Right lobe of liver (tissue), 6 donors: ENCODE measurements at regions not wholly inside any gene's neighbourhood (a gene's known extent, or its start where the extent isn't known, plus 50 kb on each side); places are given as distances from the start of the nearest gene placed in this dataset.
"Not testable (repeated sequence)": the region's sequence is repeated elsewhere in the genome, so short reads cannot be mapped to it uniquely, and the experiment has no call there.

Experiments
- ATAC-seq, 4 donors: fragments of 200-7000 bp; cut with Tn5 transposase; one replicate each; pipeline ENCODE4 v1.9.1; 2020; ENCODE audit warnings: mild to moderate bottlenecking in 4 of 4, moderate library complexity in 4 of 4
- DNase-seq, 3 donors: peaks; one replicate each; pipeline ENCODE4 v3.0.0-alpha.2; 2020
- H3K27ac ChIP-seq, 3 donors: fragments of 200-600 bp; one replicate each; pipeline ENCODE4 v1.8.0; 2022
- H3K27me3 ChIP-seq, 2 donors: fragments of 200-600 bp; one replicate each; pipeline ENCODE4 v1.8.0; 2022
- H3K36me3 ChIP-seq, 4 donors: fragments of 200-600 bp; sonication (generic) in 1 of 4; one replicate each; pipeline versions ENCODE4 v1.5.1 to v1.8.0; 2017 to 2022; ENCODE audit warnings: control low read depth in 1 of 4
- H3K4me1 ChIP-seq, 4 donors: fragments of 200-600 bp; sonication (generic) in 1 of 4; one replicate each; pipeline versions ENCODE4 v1.5.1 to v1.8.0; 2017 to 2022; ENCODE audit warnings: control low read depth in 1 of 4
- H3K4me3 ChIP-seq, 3 donors: fragments of 200-600 bp; one replicate each; pipeline ENCODE4 v1.8.0; 2022
- H3K9me3 ChIP-seq, 4 donors: fragments of 200-600 bp; sonication (generic) in 1 of 4; one replicate each; pipeline versions ENCODE4 v1.5.1 to v1.8.0; 2017 to 2022; ENCODE audit warnings: control low read depth in 1 of 4
- CTCF ChIP-seq, 4 donors: fragments of 200-600 bp in 3 of 4; fragments of 450-650 bp in 1 of 4; IDR thresholded peaks; one replicate each; pipeline versions ENCODE4 v1.5.1 to v1.8.0; 2016 to 2022; ENCODE audit warnings: antibody characterized with exemption in 4 of 4, mild to moderate bottlenecking in 2 of 4
- POLR2A ChIP-seq: fragments of 450-650 bp; IDR thresholded peaks from one replicate; pipeline ENCODE4 v1.6.1; 2017; ENCODE audit warnings: antibody characterized with exemption, mild to moderate bottlenecking
- WGBS: methylation state at CpG from one replicate; pipeline ENCODE4 v1.1.6; 2018; ENCODE audit warnings: low coverage, low lambda C conversion rate; ENCODE audit not compliant: insufficient coverage; ENCODE audit errors: missing lambda C conversion rate; 5-methylcytosine and 5-hydroxymethylcytosine counted together
- intact Hi-C, 2 donors: fragments of 100-400 bp; cut with DNase I; formaldehyde crosslinking; loops; one replicate each; pipeline versions ENCODE4 v1.11.2 to v1.14.1; 2022
- donor health status: DM: no; HTN: yes; CAD: no.
- donor health status: DM: no; HTN: no; CAD: no.
- donor health status: DM: no; HTN: no; CAD: no.
- donor health status: DM: no; HTN: yes; CAD: no.
- donor health status: DM: no; HTN: yes; CAD: no.

GRCh38 chr16:52351451-52351850, 195.5 kb downstream of the TOX3 start:
- Histone ChIP-seq H3K4me1 (peaks cover 0 to 5% (median 0%) of the 10 kb centered on the region in 4 donors), H3K27ac (no peak overlapping the region), H3K9me3 (no peaks in the 10 kb centered on the region), H3K27me3 (no peaks in the 10 kb centered on the region), H3K36me3 (no peaks in the 10 kb centered on the region), H3K4me3 (no peak overlapping the region)
- DNase-seq (no peak), ATAC-seq (peak in 3 of 4 donors; percentile 33 to 46 (median 33))
- TF ChIP-seq CTCF (IDR thresholded peaks at IDR 0.05) (no peak), POLR2A (no peak)
- intact Hi-C loops, result no loop called here
- WGBS, result 37% methylated on average over 4 of the region's 5 CpGs

- Histone ChIP-seq H3K27ac (no peak overlapping the region), H3K27me3 (no peaks in the 10 kb centered on the region), H3K9me3 (no peaks in the 10 kb centered on the region), H3K4me1 (peaks cover 0 to 5% (median 0%) of the 10 kb centered on the region in 4 donors), H3K4me3 (no peak overlapping the region), H3K36me3 (no peaks in the 10 kb centered on the region)
- WGBS, result 66% methylated on average over 3 of the region's 3 CpGs
- no peak for TF ChIP-seq CTCF (IDR thresholded peaks at IDR 0.05)
- no peak for TF ChIP-seq POLR2A
- intact Hi-C loops, result no loop called here
- ATAC-seq (no peak), DNase-seq (no peak)
Measured at GRCh38 chr16:52350031-52350642, 196.8 kb downstream of the TOX3 start.

- H3K4me1 ChIP-seq, result peaks cover 0 to 5% (median 0%) of the 10 kb centered on the region in 4 donors
- ATAC-seq (peak; percentile 85 to 94 (median 88)), DNase-seq (no peak)
- H3K9me3 ChIP-seq, result no peaks in the 10 kb centered on the region
- peak overlapping the region in 2 of 3 donors; percentile 45 to 50 for H3K27ac ChIP-seq
- H3K4me3 ChIP-seq, result no peak overlapping the region
- WGBS, result 22% methylated on average over 2 of the region's 2 CpGs
- H3K27me3 ChIP-seq, result no peaks in the 10 kb centered on the region
- no peak for TF ChIP-seq POLR2A
- TF ChIP-seq CTCF (IDR thresholded peaks at IDR 0.05), result no peak
- intact Hi-C loops, result no loop called here
- no peaks in the 10 kb centered on the region for H3K36me3 ChIP-seq
Measured at GRCh38 chr16:52346709-52347108, 200.2 kb downstream of the TOX3 start.

- H3K4me3 ChIP-seq, DNase-seq, H3K27me3 ChIP-seq, H3K4me1 ChIP-seq, intact Hi-C loops, H3K9me3 ChIP-seq, H3K27ac ChIP-seq, H3K36me3 ChIP-seq, ATAC-seq: not testable (repeated sequence)
- WGBS, result 67% methylated on average over 1 of the region's 8 CpGs
Measured at GRCh38 chr16:52333673-52334072, 213.3 kb downstream of the TOX3 start.

- ATAC-seq (peak in 1 of 4 donors; percentile 30), DNase-seq (no peak)
- Histone ChIP-seq H3K4me3 (no peak overlapping the region), H3K36me3 (no peaks in the 10 kb centered on the region), H3K9me3 (no peaks in the 10 kb centered on the region), H3K27me3 (no peaks in the 10 kb centered on the region), H3K27ac (no peak overlapping the region), H3K4me1 (no peaks in the 10 kb centered on the region)
- TF ChIP-seq POLR2A (no peak), CTCF (IDR thresholded peaks at IDR 0.05) (no peak)
- 51% methylated on average over 6 of the region's 6 CpGs for WGBS
- intact Hi-C loops, result no loop called here
Measured at GRCh38 chr16:52320930-52321439, 226.0 kb downstream of the TOX3 start.
